ENCODE measurements at regions not wholly inside any gene's neighbourhood (a gene's known extent, or its start where the extent isn't known, plus 50 kb on each side); places are given as distances from the start of the nearest gene placed in this dataset.
A peak's percentile ranks its signal among the peaks of the same experiment; 100 is the strongest.

DNA sequence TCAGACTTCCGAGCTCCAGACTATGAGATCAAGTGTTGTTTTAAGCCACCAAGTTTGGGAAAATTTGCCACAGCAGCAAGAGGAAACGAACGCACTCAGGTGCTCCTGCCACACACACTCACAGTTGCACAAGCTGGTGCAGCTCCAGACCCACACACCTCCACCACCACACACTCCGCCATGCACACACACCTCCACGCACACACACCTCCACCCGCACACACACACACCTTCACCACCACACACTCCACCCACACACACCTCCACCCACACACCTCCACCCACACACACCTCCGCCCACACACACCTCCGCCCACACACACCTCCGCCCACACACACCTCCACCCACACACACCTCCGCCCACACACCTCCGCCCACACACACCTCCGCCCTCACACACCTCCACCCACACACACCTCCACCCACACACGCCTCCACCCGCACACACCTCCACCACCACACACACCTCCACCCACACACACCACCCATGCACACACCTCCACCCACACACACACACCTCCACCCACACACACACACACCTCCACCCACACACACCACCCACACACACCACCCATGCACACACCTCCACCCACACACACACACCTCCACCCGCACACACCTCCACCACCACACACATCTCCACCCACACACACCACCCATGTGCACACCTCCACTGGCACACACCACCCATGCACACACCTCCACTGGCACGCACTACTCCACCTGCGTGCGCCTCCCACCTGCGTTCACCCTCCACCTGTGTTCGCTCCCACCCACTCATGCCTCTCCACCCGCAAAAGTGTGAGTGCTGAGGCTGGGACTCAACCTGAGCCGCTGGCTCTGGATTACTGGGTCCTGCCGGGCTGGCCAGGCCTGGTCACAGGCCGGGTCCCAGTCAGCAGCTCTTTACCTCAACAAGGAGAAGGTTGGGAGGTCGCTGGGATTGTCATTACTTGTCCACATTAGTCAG lies 175.6 kb downstream of the BMP7 start:
- DNase-seq: no peak

DNA sequence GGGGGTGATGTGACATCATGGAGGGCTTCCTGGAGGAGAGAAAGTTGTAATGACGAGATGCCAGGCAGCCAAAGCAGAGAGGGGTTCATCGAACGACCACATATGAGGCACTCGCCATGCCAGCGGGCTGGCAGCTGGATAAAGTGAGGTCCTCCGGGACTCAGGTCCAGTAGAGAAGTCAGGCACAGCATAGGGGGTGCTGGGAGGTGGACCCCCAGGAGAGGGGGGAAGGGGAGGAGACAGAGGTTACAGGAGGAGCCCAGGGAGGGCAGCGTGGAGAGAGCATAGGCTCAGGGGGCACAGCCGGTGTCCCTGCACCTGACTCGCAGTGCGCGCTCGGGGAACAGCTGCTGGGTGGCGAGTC lies 174.7 kb downstream of the BMP7 start:
- no peak for DNase-seq

DNA sequence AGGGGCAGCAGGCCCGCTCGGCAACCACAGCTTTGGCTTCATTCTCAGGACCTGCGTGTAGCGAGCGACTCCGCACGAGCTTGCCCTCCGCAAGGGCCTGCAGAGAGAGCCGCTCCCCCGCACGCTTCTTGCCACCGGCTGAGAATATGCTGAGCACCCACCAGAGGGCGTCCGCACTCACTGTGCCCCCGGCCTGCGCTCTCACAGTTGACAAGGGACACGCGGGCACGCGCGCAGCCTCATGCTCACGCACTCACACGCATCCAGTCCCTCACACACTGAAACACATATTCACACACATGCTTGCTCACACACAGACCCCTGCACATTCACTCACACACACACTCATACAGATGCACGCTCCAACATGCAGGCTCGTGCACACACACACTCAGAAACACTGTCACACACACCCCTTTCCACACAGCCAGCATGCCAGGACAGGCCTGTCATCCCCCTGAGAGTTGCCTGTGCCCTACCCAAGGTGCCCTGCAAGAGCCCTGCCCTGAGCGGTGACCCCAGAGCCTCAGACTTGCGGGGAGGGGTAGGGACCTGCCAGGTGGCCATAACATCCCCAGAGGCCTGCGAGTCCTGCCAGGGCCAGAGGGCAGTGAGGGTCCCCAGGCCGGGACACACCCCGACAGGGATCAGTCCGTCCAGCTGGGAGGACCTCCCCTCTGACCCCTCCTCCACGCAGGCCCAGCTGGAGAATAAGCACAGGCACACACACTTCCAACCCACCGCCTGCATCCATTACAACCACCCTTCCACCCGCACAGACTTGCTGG lies 174.1 kb downstream of the BMP7 start:
- peak; percentile 32 for DNase-seq

DNA sequence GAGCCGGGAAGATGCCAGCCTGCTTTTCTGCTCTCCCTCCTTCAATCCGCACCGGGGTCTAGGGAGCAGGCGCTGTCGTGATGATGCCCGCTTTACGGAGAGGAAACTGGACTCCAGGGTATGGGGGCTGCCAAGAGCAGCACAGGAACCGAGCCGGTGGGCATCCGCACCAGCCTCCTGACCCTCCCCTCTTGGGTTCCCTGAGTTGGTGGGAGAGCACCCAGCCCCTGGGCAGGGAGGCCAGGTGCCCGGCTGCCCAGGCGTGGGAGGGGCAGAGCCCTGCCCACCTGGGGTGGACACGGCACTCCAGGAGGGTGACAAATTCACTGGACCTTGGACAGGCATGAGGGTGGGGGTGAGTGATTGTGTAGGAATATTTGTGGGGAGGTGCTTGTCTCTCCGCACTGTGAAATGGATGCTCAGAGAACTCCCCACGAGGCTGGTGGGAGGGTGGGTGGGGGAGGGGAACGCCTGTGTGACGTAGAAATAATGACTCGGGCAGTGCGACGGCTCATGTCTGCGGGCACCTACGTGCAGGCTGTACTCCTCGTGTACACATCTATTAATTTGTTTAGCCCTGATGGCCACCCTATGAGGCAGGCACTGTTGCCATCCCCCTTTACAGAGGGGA lies 173.4 kb downstream of the BMP7 start:
- DNase-seq: no peak

DNA sequence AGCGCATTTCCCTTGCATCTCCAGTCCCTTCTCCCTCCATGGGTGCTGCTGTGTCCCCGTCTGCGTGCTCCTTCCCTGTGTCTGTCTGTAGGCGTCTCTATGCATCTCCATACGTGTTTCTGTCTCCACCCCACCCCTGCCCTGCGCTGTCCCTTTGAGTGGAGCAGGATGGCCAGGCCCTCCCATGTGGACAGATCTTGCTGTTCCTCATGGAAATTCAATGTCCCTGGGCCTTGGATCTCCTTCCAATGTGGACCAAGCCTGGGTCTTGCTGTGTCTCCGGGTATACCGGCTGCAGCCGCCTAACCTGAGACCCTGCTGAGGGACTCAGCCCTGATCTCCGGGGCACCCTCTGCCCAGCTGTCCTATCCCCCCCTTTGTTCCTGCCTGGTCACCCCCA lies 172.7 kb downstream of the BMP7 start:
- no peak for DNase-seq

DNA sequence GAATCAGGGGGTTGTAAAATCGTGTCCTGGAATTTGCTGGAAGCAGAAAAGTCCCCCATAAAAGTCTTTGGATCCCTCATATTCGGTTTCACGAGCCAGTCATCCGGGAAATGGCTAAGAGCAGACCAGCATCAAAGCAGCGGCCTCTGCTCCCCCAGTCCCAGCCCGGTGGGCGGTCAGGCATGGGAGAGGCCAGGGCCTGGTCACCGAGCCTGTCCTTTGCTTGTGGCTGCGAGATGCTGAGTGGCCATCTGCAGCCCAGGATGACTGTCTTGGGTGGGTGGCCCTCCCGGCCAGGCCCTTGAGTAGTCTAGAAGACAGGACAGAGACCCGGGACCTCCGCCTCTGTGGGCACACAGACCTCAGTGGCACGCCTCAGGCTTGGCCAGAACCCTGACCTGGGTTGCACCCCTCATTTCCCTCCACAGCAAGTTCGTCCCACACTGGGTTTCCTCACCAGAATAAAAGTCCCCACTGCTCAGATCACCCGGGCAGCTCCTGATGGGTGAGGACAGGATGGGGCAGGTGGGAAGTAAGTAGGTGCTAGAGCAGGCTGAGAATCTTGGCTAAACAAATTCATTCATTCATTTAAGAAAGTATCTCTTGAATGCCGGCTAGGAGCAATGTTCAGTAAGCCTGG lies 172.1 kb downstream of the BMP7 start:
- DNase-seq: no peak

DNA sequence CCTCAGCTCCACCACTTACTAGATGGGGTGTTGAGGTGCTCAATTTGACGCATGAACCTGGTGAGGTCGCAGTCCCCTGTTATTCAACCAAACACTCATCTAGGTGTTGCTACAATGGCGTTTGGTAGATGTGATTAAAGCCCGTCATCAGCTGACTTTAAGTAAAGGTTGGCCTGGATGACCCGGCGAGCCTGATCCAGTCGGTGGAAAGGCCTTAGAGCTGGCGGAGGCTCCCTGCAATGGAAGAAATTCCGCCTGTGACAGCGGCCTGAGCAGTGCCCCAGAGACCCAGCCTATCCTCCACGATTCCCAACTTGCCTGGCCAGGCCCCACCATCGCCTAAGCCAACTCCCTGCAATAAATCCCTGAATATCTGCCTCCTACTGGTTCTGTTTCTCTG lies 171.4 kb downstream of the BMP7 start:
- no peak for DNase-seq

DNA sequence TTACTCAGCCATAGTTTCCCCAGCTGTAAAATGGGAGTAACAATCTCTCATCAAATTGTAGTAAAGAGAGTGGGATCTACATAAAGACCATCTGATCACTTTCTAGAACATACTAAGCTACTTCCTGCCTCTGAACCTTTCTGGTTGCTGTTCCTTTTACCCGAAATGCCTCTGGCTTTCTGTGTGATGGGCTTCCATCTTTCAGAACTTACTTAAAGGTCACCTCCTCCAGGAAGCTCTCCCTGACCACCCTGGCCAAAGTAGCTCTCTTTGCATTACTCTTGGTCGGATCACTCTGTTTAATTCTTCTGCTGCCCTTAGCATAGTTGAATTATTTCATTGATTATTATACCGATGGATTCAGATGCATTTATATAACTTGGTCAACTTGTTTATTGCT lies 171.0 kb downstream of the BMP7 start:
- DNase-seq: no peak

DNA sequence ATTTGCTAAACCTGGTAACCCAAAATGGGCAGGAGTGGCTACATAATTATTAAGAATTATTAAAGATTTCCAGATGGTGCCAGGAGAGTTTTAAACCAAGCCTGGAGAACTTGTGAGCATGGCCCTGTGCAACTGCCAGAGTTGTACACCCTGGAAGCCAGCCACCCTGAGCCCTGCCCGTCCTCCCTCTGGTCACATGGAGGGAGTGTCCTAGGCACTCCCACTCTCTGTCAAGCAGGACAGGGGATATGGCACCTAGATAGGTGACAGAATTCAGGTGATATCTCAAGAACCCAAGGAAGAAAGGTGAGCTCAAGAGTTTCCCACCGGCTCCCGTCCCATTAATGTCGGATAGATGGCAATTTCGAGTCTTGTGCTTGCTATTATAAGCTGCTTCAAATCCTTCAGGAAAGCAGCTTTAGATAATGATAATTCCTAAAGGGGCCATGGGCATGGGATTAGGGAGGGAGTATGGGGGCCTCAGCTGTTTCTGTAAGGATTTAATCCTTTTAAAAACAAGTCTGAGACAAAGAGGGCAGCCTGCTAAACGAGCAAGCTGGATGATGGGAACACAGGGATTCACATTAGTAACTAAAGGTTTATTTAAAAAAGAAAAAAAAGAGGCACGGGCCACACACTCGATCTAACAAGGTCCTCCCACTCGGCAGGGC lies 169.1 kb downstream of the BMP7 start:
- no peak for DNase-seq

DNA sequence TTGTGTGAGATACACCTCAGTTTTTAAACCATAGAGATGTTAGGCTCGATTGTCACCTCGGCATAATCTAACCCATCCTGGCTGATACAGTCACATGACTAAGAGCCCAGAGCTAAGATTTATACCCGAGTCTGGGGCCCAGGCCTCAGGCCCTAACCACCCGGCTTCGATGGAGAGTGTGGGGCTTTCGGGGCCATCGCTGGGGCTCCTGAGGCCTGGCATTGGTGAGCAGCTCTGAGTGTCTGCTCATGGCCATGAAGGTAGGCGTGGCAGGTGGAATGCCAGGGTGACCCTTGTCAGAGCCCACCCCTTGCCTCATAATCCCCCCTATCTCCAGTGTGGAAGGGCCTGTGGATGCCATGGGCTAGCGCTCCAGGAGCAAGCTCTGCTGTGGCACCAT lies 164.3 kb downstream of the BMP7 start:
- no peak for DNase-seq

DNA sequence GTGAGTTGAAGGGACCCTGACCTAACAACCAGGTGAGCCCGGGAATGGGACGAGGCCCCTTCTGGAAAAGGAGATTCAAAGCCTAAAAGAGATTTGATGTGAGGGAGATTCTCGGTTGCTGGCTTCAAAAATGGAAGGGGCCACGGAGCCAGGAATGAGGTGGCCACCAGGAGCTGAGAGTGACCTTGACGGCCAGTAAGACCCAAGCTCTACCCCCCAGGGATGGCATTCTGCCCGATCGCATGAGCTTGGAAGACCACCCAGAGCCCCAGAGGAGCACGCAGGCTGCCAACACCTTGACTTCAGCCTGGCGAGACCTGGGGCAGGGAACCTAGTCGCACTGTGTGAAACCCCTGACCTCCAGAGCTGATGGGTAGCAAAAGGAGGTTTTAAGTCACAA lies 163.9 kb downstream of the BMP7 start:
- no peak for DNase-seq

DNA sequence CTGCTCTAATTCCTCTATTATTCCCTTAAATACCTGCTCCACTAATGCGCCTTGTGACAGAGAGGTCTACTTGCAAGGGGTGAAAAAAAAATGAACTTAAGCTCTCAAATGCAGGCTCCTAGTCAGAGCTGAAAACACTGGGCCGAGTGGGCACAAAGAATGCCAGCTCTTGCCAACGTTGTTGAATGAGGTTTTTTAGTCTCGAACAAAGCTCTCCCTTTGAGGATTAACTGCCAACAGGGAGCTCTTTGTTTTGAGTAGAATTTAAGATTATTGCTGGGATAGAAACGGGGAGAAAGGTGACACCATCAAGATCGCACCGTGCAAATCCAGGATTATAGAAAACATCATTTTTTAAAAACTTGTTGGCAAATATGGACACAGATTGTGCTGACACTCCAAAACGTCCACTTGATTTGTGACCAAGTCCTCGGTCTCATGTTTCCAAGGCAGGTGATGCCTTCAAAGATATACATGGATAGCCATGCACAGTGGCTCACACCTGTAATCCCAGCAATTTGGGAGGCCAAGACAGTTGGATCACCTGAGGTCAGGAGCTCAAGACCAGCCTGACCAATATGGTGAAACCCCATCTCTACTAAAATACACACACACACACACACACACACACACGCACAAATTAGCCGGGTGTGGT lies 163.2 kb downstream of the BMP7 start:
- no peak for DNase-seq

DNA sequence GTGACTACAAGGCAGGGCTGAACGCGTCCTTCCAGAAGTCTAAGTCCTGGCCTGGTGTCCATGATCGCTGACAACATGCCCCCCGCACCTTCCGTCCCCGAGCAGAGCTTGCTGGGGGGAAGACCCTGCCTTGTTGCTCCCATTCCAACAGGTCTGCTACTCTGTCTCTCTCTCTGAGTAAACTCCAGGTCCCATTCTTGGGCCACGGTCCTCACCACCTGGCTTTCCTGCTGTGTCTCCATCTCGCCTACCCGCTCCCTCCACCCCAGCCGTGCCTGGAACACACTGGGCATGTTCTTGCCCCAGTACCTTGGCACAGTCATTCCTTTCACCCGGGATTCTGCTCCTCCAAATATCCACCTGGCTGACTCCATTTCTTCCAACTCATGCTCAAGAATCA lies 162.3 kb downstream of the BMP7 start:
- DNase-seq: no peak

DNA sequence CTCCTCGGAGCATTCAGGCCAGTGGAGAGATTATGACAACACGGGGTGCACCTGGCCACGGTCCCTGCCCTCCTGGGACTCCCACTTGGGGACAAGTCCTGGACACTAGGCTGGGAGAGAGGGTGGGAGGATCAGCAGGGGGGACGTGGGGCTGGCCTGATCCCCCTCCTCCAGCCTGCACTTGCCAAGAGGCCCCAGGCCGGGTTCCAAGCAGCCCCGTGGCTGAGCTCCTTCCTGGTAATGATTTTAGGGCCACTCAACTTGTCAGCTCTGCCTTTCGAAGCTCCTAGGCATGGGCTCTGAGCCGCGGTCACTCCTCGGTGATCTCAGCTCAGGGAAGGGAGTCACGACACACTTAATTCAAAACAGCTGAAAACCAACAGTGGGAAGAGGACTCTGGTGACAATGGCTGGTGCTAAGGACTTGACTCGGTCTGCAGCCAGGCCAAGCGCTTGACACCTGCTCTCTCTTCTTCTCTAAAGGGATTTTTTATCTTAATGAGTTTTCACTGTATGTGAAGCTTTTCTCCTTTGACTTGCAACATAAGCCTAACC lies 161.7 kb downstream of the BMP7 start:
- no peak for DNase-seq

DNA sequence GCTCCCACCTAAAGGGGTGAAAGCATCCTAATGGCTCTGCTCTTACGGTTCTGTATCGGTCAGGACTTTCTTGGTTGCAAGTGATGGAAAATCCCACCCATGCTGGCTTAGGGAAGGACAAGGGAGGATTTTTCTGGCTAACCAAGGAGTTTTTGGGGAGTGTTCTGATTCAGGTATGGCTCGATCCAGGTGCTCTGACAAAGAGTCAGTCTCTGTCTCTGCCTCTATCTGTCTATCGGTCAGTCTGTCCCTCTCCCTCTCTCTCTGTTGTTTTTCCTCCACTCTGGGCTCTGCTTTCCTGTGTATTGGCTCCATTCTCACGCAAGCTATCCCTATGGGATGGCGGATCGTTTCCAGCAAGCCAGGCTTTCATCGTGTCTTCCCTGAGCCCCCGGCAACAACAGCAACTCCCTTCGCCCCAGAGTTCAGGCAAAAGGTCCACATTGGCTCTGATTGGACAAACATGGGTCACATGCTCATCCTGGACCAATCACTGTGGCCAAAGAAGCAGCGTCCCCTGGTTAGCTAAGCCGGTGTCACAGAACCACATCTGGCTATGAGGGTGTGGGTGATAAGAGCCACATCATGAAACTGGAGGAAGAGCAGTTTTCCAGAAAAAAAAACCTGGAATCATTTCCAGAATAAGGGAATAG lies 160.3 kb downstream of the BMP7 start:
- no peak for DNase-seq

DNA sequence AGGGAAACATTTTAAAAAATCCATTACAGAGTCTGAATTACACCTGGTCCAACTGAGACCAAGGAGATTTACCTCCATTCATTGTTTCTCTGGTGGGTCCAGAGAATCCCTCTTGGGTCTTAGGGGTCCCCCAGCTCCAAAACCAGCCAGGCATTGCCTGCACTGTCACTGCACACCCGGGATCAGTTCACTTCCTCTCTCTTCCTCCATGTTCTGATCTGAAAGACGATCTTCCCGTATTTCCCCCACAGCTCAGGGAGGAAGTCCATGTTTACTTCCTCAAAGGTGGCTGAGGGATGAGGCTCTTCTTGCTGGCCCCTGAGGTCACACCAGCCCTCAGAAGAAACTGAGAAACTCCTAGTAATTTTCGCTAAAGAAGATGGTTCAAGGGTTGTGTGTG lies 159.7 kb downstream of the BMP7 start:
- DNase-seq: no peak

DNA sequence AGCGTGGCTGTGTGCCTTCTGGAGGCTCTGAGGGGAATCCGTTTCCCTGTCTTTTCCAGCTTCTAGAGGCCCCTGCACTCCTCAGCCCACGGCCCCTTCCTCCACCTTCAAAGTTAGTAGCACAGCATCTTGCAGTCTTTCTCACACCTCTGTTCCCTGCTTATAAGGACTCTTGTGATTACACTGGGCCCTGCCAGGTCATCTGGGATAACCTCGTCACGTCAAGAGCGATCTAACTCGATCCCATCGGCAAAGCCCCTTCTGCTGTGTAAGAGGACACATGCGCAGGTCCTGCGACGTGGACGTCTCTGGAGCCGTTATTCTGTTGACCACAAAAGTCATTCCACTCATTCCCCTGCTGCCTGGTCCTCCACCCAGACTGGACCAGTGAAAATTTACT lies 159.2 kb downstream of the BMP7 start:
- DNase-seq: no peak

DNA sequence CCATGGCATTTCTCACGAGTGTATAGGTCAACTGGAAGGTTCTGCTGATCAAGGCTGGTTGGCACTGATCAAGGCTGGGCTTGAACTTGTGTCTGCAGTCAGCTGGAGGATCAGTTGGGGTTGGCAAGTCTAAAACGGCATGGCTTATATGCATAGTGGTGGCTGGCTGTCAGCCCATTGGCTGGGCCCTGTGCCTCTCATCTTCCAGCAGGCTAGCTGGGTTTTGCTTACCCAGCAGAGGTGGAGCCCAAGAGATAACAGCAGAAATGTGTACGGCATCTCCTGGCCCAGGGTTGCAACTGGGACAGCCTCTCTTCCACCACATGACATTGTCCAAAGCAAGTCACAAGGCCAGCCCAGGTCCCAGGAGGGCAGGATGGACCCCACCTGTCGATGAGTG lies 158.2 kb downstream of the BMP7 start:
- DNase-seq: no peak

DNA sequence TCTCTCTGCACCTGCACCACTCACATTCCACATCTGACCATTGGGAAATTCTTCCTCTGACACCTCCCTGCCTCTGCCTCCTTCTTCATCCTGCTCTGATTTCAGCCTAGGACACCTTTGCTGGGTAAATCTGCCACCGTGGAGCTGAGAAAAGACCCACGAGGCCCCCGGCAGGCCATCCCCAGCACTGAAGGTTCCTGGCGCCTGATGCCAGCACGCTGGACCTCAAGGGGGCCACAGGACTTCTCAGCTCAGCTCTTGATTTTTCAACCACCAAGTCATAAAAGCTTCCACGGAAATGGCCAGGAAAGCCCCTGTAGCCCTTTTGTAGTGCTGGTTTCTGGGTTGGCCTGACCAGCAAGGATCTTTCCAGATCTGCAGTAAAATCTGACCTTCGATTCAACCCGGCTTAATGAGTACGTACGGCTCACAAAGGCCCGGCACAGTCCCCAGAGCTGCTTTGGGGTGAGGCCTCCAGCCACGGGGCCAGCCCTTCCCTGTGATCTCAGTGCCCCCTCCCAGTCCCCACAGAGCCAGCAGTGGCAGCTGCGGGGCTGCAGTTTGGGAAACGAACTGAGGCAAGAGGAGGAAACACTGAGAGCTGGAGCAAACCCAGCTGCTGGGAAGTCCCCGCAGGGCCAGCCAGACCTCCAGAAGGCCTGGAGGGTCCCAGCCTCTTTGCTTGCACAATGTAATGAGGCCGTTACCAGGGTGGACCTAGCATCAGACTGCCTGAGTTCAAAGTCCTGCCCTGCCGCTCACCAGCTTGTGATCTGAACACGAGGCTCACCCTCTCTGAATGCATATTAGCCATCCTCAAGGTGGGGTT lies 157.5 kb downstream of the BMP7 start:
- DNase-seq: no peak

DNA sequence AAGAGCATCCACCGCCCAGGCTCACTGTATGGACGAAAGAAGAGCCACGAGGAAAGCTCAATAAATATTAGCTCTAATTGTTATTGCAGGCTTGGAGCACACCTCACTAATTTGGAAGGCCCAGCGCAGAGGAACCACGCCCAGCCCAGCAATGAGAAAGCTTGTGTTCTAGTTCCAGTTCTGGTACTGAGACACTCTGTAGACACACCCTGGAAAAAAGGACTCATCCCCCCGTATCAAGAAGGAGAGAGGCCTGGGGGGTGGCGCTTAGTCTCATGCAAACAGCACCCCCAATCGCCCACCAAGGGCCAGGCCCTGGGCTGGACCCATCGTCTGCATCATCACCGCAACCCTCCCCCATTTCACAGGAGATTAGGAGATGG lies 156.9 kb downstream of the BMP7 start:
- no peak for DNase-seq
